Right forelimb (tissue), 1 donor: ENCODE measurements at regions not wholly inside any gene's neighbourhood (a gene's known extent, or its start where the extent isn't known, plus 50 kb on each side); places are given as distances from the start of the nearest gene placed in this dataset.

Experiments used
- DNase-seq: peaks from one replicate; pipeline ENCODE4 v3.0.0-alpha.2; 2018

- no peak for DNase-seq
Observed at GRCh38 chr10:91690996-91691676, 58.3 kb upstream of the PPP1R3C start.

DNA sequence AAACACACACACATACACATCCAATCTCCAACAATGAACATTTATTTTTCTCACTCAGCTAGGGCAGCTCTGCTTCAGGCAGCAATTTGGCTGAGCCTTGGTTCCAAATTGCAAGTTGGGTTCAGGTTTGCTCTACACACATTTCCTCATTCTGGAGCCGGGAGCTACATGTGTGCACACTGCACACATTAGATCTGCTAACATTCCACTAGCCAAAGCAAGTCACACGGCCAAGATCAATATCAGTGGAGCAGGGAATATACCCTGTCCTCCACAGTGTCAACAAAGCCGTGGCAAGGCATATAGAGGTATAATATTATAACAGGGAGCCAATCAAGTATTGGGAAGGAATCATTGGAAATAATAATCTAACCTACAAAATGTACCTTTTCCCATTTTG is 57.5 kb upstream of the PPP1R3C start:
- no peak for DNase-seq

GRCh38 chr10:91689731-91690168 is 56.9 kb upstream of the PPP1R3C start:
- no peak for DNase-seq

DNA sequence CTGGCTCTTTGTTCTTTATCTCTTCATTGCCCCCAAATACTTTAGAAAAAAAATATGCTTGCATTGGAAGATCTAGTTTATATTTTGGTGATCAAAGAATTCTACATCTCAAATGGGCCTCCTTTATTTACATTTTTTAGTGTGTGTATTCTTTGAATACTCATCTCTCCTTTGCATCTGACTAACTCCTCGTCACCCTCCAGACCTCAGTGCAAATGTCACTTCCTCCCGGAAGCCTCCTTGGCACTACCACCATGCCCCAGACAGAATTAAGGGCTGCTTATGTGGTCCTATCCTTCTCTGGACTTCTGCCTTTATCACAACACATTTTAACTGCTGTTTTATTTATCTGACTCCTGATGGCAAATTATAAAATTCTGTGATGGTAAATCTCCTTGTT is 52.0 kb upstream of the PPP1R3C start:
- DNase-seq: no peak

- no peak for DNase-seq
Observed at GRCh38 chr10:91683975-91684374, 51.1 kb upstream of the PPP1R3C start.

- no peak for DNase-seq
Observed at GRCh38 chr10:91682912-91683311, 50.0 kb upstream of the PPP1R3C start.
